HEK293T (cell line): ENCODE measurements at regions not wholly inside any gene's neighbourhood (a gene's known extent, or its start where the extent isn't known, plus 50 kb on each side); places are given as distances from the start of the nearest gene placed in this dataset.

Experiments
- ELF4 ChIP-seq: fragments of 450-650 bp; IDR thresholded peaks from 2 replicates; pipeline ENCODE4 v1.6.1; 2017; ENCODE audit warnings: antibody characterized with exemption
- FOXA1 ChIP-seq: fragments of 450-650 bp; IDR thresholded peaks from 2 replicates; pipeline ENCODE4 v1.6.1; 2016; ENCODE audit warnings: mild to moderate bottlenecking
- FOXK2 ChIP-seq: fragments of 450-650 bp; IDR thresholded peaks from 2 replicates; pipeline ENCODE4 v1.6.1; 2016; ENCODE audit warnings: mild to moderate bottlenecking
- FOXM1 ChIP-seq: fragments of 450-650 bp; IDR thresholded peaks from 2 replicates; pipeline ENCODE4 v1.6.1; 2017; ENCODE audit warnings: mild to moderate bottlenecking, borderline replicate concordance
- HDGF ChIP-seq: fragments of 450-650 bp; IDR thresholded peaks from 2 replicates; pipeline ENCODE4 v1.6.1; 2017; ENCODE audit warnings: antibody characterized with exemption, borderline replicate concordance
- L3MBTL2 ChIP-seq: fragments of 450-650 bp; conservative IDR thresholded peaks from 2 replicates; pipeline ENCODE4 v1.6.1; 2016; ENCODE audit warnings: mild to moderate bottlenecking
- TARDBP ChIP-seq: fragments of 450-650 bp; IDR thresholded peaks from 2 replicates; pipeline ENCODE4 v1.6.1; 2016
- ZNF384 ChIP-seq: fragments of 450-650 bp; IDR thresholded peaks from 2 replicates; pipeline ENCODE4 v1.6.1; 2016

DNA sequence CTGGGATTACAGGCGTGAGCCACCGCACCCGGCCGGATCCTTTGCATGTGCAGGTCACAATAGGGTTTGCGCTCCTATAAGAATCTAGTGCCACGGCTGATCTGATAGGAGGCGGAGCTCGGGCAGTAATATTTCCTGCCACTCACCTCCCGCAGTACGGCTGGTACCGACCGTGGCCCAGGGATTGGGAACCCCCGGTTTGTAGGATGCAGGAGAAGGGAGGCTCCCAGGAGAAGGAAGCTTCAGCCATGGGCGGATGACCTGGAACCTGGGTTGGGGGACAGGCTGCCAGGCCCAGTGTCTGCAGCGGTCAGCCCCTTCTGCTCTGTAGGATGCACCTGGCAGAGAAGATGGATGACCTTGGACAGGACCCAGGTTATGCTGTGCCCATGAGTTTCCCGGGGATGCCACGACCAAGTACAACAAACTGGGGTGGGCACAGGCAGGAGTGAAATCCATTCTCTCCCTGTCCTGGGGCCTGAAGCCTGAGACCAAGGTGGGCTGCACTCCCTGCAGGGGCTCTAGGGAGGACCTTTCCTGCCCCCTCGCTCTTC lies 818.9 kb downstream of the BRD1 start:
- TF ChIP-seq ZNF384 (no peak), FOXA1 (no peak), ELF4 (no peak), FOXM1 (no peak), HDGF (no peak), FOXK2 (no peak), L3MBTL2 (no peak), TARDBP (no peak)
